OCI-LY7 (cell line): ENCODE measurements at regions not wholly inside any gene's neighbourhood (a gene's known extent, or its start where the extent isn't known, plus 50 kb on each side); places are given as distances from the start of the nearest gene placed in this dataset.

ENCODE experiments used
- EZH2phosphoT487 ChIP-seq: fragments of 200-600 bp; sonication (generic); IDR thresholded peaks from 2 replicates; pipeline ENCODE4 v1.6.1; 2018; ENCODE audit warnings: low read depth, borderline replicate concordance, mild to moderate bottlenecking, mixed run types, antibody characterized with exemption, low read length, moderate library complexity, mixed read lengths
- TF ChIP-seq, protein P1 (sequence below): fragments of 200-600 bp; sonication (generic); conservative IDR thresholded peaks from 2 replicates; pipeline ENCODE4 v1.5.1; 2014; ENCODE audit warnings: mild to moderate bottlenecking, antibody characterized with exemption, low read length, moderate library complexity, mixed read lengths

DNA sequence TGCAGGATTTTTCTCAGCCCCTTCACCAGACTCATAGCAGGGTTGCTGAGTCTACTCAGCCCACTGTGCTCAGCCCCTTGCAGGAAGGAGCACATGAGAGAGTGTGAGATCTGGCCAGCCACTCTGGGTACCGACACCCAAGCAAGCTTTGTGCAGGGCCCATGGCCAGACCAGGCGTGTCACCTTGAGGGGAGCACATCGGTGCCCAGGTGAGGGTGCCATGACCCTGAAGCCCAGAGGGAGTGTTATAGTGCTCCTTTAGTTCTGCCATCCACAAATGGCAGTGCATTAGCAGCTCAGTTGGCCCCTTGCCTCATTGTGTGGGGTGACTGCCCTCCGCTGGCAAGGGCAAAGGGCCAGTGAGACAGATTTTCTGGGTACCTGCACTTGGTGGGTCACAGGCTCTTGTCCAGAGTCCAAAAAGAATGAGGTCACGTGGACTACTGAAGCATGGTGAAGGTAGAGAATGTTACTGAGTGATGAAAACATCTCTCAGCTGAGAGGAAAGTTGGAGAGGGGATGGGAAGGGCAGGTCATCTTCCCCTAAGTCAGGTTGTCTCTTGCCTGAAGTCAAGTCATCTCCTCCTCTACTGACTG is 181.8 kb downstream of the MACC1 start:
- TF ChIP-seq, protein P1, sequence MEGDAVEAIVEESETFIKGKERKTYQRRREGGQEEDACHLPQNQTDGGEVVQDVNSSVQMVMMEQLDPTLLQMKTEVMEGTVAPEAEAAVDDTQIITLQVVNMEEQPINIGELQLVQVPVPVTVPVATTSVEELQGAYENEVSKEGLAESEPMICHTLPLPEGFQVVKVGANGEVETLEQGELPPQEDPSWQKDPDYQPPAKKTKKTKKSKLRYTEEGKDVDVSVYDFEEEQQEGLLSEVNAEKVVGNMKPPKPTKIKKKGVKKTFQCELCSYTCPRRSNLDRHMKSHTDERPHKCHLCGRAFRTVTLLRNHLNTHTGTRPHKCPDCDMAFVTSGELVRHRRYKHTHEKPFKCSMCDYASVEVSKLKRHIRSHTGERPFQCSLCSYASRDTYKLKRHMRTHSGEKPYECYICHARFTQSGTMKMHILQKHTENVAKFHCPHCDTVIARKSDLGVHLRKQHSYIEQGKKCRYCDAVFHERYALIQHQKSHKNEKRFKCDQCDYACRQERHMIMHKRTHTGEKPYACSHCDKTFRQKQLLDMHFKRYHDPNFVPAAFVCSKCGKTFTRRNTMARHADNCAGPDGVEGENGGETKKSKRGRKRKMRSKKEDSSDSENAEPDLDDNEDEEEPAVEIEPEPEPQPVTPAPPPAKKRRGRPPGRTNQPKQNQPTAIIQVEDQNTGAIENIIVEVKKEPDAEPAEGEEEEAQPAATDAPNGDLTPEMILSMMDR, result no peak
- TF ChIP-seq EZH2phosphoT487, result no peak
